ENCODE measurements at regions not wholly inside any gene's neighbourhood (a gene's known extent, or its start where the extent isn't known, plus 50 kb on each side); places are given as distances from the start of the nearest gene placed in this dataset.

DNA sequence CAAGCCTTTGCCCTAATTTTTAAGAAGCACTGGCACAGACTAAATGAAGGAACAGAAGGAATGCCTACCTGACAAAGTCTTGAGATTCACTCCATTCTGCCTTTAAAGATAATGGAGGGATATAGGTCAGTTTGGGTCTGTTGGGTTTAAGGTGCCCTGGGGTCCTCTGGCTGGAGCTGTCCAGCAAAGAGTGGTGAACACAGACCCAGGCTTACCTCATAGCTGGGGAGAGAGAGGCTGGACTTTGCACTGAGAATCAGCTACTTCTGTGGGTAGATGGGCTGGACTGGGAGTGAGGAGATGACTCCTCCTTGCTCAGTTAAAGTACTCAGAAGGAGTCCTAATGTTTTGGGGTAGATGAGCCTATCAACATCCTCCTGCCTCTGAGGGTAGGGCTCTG, 64.4 kb upstream of the CXCR4 start:
- DNase-seq (ENCODE audit: low spot score), result no peak

DNA sequence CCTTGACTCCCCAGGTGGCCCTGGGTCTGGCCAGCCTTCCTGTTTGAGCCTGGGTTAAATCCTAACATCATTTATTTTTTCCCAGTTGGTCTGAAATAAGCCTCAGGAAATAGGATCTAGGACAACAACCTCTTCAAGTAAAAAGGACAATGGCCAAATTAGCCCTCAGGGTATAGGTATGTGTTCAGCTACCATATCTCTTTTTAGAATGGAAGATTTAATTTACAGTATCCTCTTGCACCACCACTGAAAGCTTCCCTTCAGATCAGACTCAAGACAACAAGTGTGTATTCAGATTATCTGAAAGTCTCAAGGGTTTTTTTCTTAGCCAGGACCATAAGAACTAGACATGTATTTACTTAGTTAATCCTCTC, 61.6 kb upstream of the CXCR4 start:
- DNase-seq (ENCODE audit: low spot score), result no peak

DNA sequence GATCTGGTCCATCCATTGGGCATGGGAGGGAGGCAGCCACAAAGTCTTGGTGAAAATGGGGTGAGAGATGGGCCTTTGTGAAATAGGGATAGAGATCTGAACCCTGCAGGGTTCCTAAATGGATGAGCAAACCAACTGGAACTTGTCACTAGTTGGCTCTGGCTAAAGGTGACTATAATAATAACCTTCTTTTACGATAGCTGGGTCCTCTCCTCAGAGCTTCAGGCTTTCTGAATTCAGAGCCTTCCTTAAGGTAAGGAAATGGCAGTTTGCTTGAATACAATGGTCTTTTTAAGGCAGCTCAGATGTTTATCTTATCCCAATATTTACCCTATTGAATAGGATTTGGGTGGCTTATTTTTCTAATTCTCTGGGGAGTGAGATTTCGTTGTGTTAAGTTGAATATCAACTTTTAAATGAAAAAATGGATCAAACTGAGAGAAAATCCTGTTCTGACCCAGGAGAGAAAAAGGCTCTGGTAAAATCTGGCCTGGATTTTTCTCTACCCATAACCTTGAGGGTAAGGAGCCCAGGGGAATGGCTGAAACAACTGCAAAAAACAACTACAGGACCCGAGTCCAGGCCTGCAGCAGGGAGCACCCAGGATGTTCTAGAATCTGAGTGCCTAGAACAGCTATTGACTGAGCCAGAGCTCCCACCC, 61.1 kb upstream of the CXCR4 start:
- no peak for DNase-seq (ENCODE audit: low spot score)

DNA sequence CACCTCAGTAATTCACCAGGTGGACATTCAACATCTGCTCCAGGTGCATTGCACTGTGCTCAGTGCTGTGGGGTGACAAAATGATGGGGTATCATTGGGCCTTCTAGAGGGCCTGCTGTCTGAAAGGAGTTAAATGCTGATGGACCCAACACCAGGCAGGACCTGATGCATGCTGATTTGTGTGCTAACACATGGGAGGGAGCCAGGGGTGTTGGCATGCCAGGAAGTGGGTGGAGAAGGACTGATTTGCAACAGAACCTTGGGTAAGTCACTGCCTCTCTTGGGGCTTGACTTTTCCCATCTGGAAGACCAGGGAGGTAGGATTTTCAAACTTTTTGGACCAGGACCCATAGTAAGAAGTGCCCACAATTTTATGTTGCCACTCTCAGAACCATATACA, 57.9 kb upstream of the CXCR4 start:
- no peak for DNase-seq (ENCODE audit: low spot score)

DNA sequence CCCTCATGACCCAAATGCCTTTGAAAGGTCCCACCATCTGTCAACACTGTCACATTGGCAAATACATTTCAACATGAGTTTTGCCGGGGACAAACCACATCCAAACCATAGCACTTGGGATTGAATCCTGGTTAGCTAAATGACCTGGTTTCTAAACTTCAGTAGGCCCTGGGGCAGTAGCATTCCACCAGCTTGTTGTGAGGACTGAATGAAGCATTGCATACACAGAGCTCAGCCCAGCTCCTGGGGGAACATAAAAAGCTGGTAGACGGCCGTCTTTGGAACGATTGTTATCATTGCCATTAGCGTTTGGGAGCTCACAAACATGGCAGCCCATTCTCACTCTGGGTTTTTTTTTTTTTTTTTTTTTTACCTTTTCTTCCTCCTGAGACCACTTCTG, 57.5 kb upstream of the CXCR4 start:
- DNase-seq (ENCODE audit: low spot score), result no peak

DNA sequence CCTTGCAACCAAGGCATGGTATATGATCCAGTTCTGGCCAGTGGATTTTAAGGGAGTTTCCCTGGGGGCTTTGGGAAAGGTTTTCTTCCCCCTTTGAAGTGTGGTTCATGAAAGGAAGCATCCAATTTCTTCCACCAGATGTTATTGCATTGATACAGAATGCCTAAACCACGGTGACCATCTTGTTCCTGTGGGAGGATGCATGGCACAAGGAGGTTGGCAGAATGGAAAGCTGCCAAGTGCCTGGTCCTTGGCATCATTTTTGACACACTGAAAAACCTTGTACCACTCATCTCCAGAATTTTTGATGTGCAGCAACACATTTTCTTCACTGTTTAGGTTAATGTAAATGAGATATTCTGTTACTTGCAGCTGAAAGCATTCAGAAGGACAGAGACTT, 55.2 kb upstream of the CXCR4 start:
- no peak for DNase-seq (ENCODE audit: low spot score)

DNA sequence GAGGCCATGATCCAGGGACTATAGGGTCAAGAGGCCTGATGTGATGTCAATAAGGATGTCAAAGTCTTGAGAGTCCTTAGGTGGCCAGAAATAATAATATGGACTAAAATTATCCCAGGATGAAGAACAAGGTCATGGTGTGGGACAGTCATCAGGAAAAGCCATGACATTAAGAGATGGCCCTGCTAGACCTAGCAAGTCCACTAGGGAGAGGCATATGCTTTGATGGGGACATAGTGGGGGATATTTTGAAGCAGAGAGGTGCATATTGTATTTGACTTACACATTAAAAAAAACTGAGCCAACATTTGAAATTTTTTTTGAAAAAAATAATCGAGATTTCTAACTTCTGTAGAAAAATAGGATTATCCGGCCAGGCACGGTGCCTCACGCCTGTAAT, 53.3 kb upstream of the CXCR4 start:
- no peak for DNase-seq (ENCODE audit: low spot score)

DNA sequence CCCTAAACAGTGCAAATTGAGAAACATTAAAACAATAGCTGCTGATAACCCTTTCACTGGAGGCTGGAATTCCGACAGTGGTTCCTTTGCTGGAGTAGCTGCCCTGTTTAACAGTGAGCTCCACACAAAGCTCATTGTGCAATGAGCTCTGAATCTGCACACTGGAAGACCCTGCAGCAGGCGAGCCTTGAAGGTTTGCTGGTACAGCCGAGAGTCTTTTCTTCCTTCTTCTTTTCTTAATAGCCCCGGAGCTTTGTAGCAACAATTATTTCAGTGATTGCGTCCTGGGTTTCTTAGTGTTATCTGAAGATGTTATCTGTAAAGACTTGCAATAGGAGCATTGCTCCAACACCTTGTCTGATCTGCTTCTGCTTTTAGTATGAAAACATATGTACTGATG, 50.8 kb upstream of the CXCR4 start:
- DNase-seq (ENCODE audit: low spot score), result no peak

DNA sequence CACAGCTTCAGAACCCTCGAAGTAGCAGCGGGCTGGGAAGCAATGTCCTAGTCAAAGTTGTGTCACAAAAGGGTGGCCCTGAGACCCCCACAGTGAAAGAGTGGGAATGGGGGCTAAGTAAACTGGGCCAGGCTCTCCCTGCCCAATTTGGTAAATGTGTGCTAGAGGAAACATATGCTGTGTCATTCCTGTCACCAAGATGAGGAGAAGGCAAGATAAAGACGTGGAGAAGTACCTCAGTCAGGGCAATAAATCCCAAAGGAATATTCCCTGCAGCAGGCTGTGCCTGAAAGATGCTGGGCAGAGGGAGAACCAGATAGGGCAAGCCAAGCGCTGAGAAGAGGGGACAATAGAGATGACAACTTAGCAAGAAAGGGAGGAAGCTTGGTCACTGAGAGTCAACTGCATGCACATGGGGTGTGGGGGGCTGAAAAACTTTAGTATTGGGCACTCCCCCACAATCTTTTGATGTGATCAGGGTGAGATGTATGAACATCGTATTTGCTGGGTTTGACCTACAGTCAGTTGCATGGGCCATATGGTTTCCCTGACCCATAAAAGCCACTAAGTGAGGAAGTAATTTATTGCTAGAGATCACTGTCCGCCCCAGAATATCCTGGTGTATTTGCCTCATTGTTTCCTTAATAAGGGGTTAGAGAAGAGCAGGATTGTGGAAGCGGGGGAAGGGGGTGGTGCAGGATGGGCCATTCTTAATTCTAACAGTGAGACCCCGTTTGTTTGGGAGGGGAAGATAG, 49.9 kb upstream of the CXCR4 start:
- DNase-seq (ENCODE audit: low spot score), result no peak
